ENCODE measurements at regions not wholly inside any gene's neighbourhood (a gene's known extent, or its start where the extent isn't known, plus 50 kb on each side); places are given as distances from the start of the nearest gene placed in this dataset.
A peak's percentile ranks its signal among the peaks of the same experiment; 100 is the strongest.

GRCh38 chr7:46687203-46687602 is 766.1 kb upstream of the IGFBP3 start:
- DNase-seq: no peak

GRCh38 chr7:46685051-46685450 is 764.0 kb upstream of the IGFBP3 start:
- no peak for DNase-seq
- intact Hi-C loops (cut with DNase I): no loop called here

More at GRCh38 chr7:46687203-46687602, 766.1 kb upstream of the IGFBP3 start:
- intact Hi-C loops (cut with DNase I): no loop called here

DNA sequence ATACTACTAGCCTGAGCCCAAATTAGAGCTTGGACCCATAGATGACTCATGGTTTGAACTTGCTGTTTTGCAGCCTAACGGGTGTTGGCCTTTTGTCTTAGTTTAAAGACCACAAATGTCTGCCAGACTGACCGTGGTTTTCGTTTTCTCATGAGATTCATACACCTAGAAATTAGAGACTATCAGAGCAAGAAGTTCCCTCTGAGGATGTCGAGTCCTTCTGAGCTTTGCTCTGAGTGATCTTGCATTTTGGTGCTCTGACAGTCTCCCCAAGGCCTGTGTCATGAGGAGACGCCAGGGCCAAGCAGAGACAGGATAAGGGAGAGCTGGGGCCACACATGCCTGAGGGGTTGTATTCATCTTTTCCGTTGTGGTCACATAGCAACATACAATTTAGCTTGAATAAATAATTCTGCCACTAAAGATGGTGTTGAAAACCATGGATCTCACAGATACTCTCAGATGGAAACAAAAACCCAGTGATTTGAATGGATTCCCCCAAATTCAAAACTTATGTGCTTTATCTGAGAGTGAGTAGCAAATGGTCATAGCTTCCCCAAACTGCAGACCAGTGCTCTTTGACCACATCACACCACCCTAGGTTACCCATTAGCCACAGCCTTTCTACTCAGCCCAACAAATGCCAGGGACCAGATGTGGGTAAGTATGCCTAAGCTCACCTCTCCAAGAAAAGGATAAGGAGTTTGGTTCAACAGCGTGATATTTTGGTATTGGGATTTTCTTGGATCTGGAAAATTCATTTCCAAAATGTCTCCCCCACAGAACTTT is 762.0 kb upstream of the IGFBP3 start:
- intact Hi-C loops (cut with DNase I): no loop called here
- DNase-seq: no peak

- intact Hi-C loops (cut with DNase I): no loop called here
- peak in 1 of 42 donors; percentile 2 for DNase-seq
These were observed 760.9 kb upstream of the IGFBP3 start for GRCh38 chr7:46681865-46682503.

- DNase-seq: no peak
- intact Hi-C loops (cut with DNase I): no loop called here
These were observed 759.1 kb upstream of the IGFBP3 start for GRCh38 chr7:46680147-46680546.

DNA sequence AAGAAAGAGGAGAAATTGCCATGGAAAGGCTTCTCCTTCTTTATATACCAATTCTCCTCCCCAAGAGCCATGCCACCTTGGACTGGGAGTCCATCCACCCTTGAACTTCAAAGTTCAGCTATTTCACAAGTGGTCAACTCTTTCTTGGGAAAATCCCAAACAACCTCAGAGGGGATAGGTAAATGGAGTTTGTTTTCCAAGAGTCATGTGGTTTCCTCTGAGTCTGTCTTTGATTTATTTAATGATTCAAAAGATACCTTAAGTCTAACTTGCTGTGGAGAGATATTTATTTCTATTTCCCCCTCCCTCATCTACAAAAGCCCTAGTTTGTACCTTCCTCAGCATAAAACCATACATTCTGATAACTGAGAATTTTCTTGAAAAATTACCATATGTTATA is 758.6 kb upstream of the IGFBP3 start:
- no peak for DNase-seq
- intact Hi-C loops (cut with DNase I): no loop called here

DNA sequence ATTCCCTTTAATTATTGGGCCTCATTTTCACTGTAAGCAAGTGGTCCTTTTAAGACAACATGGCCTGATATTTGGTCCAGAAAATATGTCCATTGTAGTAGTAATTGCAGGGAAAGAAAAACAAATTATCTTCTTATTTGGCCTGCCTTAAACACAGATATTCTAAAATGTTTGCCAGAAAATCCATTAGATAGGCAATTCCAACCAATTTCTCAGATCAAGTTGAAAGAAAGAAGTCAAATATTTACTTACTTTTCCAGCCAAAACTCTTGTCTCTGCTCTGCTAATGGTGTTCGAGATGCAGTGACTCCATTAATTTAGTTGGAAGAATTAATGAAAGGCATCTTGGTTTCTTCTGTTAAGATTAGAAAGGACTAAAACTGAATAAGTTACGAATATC is 757.3 kb upstream of the IGFBP3 start:
- intact Hi-C loops (cut with DNase I): no loop called here
- DNase-seq: no peak

DNA sequence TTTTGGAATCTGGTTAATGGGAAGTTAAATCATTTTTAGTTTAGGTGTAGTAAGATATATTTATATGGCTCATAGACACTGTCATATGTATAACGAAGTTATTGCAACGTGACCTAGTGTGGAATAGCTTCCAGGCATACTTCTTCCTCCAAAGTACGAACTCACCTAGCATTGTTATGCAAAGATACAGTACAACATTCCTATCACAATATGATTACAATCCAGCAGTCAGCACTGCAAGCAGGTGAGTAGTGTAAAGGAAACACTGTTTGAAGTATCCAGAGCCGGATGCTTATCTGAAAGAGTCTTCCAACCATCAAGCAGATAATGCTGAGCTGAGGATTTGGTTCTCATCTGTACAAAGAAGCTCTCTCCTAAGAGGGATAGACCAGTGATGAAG is 754.4 kb upstream of the IGFBP3 start:
- no peak for DNase-seq
- intact Hi-C loops (cut with DNase I): no loop called here

GRCh38 chr7:46672861-46673260 is 751.8 kb upstream of the IGFBP3 start:
- intact Hi-C loops (cut with DNase I): no loop called here
- no peak for DNase-seq

DNA sequence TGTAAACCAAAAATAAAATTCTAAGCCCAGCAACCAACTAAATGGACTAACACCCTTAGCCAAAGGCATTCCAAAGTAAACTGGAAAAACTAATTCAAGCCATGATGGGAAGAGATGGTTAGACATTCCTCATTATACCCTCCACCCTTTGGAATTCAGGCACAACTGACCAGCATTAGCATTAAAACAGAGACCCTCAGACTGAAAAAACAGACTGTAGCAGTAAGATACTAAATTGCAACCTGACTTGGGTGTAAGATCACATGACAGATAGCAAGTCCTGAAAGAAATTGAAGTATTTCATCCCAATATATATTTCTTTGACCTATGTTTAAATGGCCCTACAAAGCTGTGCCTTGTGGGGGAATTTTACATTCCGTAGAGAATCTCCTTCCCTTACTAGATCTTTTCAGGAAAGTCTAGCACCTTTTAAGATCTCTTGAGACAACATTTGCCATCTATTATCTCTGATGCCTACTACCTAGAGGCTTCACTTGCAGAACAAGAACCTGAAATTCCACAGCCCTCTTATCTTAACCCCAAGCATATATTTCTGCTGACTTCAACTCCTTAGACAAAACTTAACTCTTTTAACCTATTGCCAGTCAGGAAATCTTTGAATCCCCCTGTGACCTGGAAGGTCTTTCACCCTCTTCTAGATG is 750.2 kb upstream of the IGFBP3 start:
- intact Hi-C loops (cut with DNase I): no loop called here
- DNase-seq: no peak

DNA sequence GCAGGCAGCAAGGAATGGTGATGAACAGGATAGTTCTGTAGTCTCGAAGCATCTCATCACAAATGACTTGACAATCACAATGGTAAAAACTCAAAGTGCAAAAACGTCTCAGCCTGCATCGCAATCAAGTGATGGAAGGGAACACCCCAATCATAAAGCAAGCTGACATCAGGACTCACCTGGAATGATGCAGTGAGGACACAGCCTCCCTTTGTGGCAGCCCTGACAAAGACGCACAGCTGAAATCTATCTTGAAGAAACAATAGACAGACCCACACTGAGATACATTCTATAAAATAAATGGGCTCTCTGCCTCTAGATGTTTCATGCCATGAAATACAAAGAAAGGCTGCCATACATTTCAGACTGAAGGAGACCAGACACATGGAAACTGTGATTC is 748.0 kb upstream of the IGFBP3 start:
- intact Hi-C loops (cut with DNase I): no loop called here
- no peak for DNase-seq

GRCh38 chr7:46664453-46664852 is 743.4 kb upstream of the IGFBP3 start:
- intact Hi-C loops (cut with DNase I): no loop called here
- DNase-seq: no peak

DNA sequence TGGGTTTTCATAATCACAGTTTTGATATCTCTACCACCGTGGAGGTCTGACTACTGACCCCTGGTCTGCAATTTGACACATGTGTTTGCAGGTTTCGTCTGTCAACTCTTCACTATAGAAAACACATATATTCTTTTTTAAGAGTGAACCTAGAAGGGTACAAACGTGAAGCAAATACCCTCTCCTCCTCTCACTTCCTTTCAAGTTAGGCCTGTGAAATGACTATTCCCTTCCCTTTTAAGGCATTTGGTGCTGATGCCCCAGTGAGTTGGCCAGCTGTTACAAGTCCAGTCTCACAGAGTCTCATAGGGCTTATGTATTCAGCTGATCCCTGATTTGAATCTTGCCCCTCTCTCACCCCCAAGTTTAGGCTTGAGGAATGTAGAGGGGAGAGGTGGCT is 742.0 kb upstream of the IGFBP3 start:
- intact Hi-C loops (cut with DNase I): no loop called here
- no peak for DNase-seq

GRCh38 chr7:46661431-46661830 is 740.4 kb upstream of the IGFBP3 start:
- no peak for DNase-seq
- intact Hi-C loops (cut with DNase I): no loop called here

DNA sequence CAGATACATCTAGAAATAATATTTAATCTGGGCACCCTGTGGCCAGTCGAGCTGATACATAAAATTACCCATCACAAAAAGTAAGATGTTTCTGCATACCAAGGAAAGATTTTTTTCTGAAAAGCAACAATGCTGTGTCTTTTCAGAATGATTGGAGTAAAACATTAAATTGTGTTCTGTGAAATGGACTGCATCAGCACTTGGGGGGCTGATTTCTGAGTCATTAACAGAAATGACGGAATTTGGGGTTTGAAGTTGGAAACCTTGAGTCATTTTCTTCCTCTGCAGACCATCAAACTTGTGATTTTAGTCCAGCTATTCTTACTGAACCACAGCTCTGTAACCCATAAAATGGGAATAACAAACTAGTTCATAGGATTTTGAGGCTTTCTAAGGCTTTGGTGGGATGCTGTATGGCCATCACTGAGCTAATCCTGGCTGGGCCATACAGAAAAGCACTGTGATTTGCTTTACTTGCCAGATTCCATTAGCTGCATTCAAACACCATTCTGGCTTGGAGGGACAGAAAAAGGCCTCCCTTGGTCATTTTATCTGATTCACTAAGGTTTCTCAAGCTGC is 739.4 kb upstream of the IGFBP3 start:
- no peak for DNase-seq
- intact Hi-C loops (cut with DNase I): no loop called here

DNA sequence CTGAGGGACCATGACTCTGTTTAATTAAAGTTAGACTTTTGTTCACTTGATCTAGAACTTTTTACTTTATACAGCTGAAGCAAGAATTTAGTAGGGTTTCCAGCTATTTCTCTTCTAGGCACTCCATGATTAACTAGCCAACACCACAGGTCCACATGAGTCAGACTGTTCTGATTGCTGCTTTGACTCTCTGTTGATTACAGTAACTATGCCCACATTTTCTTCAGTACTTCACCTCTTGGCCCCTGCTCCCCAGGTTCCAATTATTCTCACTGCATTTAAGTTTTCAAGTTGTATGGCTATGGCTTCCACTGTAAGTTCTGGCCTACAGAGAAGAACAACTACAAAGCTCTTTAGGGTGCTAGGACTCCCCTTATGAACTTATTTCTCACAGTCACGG is 737.2 kb upstream of the IGFBP3 start:
- DNase-seq: no peak
- intact Hi-C loops (cut with DNase I): no loop called here

GRCh38 chr7:46654546-46655443 is 733.7 kb upstream of the IGFBP3 start:
- no peak for DNase-seq
- intact Hi-C loops (cut with DNase I): no loop called here

- DNase-seq: no peak
- intact Hi-C loops (cut with DNase I): no loop called here
These were observed 732.8 kb upstream of the IGFBP3 start for GRCh38 chr7:46653848-46654247.

DNA sequence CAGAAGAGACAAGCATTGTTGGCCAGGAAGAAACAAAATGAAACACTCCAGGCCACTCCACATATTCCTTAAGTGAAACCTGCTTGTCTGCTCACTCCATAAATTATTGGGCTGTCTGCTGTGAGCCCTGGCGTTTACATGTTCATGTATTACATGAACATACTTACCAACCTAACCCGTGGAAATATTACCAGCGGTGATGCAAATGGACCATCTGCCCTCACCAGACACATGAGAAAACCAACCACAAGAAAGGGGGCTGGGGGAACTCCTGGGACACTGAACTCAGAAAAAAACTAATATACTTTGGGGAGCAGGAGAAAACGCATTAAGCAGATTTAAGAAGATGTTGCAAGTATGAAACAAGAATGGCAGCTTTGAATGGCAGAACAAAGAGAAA is 731.2 kb upstream of the IGFBP3 start:
- intact Hi-C loops (cut with DNase I): no loop called here
- DNase-seq: no peak

All from head of caudate nucleus (tissue), 42 donors.